ENCODE measurements at regions not wholly inside any gene's neighbourhood (a gene's known extent, or its start where the extent isn't known, plus 50 kb on each side); places are given as distances from the start of the nearest gene placed in this dataset.
"Not testable (repeated sequence)": the region's sequence is repeated elsewhere in the genome, so short reads cannot be mapped to it uniquely, and the experiment has no call there.

DNA sequence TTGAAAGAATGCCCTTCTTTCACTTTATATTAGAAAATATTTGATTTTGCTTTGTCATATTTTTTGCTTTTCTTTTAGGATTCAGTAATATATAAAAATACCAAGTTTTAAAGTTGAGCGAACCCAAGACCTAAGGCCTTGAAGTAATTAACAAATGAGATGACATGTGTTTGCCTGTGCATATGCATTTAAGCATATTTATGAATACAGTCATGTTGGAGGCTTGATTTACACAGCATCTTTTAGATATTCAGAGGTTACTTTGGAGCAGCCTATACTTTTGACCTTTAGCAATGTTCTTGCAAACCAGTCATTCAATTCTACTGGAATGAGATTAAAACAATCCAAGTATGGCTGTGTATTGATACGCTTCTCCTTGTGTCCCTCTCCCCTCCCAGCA is 425.1 kb downstream of the KCNJ18 start:
- TF ChIP-seq, protein P1, sequence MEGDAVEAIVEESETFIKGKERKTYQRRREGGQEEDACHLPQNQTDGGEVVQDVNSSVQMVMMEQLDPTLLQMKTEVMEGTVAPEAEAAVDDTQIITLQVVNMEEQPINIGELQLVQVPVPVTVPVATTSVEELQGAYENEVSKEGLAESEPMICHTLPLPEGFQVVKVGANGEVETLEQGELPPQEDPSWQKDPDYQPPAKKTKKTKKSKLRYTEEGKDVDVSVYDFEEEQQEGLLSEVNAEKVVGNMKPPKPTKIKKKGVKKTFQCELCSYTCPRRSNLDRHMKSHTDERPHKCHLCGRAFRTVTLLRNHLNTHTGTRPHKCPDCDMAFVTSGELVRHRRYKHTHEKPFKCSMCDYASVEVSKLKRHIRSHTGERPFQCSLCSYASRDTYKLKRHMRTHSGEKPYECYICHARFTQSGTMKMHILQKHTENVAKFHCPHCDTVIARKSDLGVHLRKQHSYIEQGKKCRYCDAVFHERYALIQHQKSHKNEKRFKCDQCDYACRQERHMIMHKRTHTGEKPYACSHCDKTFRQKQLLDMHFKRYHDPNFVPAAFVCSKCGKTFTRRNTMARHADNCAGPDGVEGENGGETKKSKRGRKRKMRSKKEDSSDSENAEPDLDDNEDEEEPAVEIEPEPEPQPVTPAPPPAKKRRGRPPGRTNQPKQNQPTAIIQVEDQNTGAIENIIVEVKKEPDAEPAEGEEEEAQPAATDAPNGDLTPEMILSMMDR (IDR thresholded peaks at IDR 0.05 in 4 of 5, conservative IDR thresholded peaks at IDR 0.05 in 1 of 5), result not testable (repeated sequence)
- not testable (repeated sequence) for TF ChIP-seq POLR2A (IDR thresholded peaks at IDR 0.05)
